ENCODE measurements at regions not wholly inside any gene's neighbourhood (a gene's known extent, or its start where the extent isn't known, plus 50 kb on each side); places are given as distances from the start of the nearest gene placed in this dataset.

DNA sequence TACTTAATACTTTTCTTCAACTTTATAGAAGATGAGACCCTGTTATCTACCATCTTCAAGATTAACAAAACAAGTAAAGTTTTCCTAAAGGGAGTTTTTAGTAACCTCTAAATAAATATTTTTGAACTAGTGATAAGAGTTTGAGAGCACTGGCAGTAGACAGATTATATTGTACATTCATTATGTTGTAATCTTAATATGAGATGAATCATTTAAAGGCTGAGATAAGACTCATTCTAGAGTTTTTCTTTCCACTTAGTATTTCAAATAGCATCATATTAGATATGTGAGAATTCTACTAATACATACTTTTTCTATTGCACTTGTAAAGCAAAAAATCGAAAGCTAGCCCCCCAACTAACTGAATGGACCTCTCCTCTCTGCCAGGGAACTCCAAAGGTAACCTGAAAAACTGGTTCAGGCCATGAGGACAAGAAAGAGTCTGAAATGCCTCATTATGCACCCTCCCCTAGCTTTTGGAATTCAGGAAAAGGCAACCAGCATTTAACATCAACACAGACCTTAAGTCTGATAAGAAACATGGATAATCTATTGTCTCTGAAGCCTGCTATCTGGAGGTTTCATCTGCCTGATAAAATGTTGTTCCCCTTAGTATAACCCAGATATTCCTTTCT is 875.4 kb upstream of the SLC10A2 start:
- TF ChIP-seq, protein P1, sequence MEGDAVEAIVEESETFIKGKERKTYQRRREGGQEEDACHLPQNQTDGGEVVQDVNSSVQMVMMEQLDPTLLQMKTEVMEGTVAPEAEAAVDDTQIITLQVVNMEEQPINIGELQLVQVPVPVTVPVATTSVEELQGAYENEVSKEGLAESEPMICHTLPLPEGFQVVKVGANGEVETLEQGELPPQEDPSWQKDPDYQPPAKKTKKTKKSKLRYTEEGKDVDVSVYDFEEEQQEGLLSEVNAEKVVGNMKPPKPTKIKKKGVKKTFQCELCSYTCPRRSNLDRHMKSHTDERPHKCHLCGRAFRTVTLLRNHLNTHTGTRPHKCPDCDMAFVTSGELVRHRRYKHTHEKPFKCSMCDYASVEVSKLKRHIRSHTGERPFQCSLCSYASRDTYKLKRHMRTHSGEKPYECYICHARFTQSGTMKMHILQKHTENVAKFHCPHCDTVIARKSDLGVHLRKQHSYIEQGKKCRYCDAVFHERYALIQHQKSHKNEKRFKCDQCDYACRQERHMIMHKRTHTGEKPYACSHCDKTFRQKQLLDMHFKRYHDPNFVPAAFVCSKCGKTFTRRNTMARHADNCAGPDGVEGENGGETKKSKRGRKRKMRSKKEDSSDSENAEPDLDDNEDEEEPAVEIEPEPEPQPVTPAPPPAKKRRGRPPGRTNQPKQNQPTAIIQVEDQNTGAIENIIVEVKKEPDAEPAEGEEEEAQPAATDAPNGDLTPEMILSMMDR (IDR thresholded peaks at IDR 0.05; ENCODE audit: poor library complexity) = no peak
- TF ChIP-seq EZH2phosphoT487 (IDR thresholded peaks at IDR 0.05; ENCODE audit: low read depth, severe bottlenecking, unreplicated experiment) (no peak), EZH2 (IDR thresholded peaks at IDR 0.05; ENCODE audit: borderline replicate concordance) (no peak)

Data from hepatocyte (in vitro differentiated cells).